H9 (cell line): ENCODE measurements at regions not wholly inside any gene's neighbourhood (a gene's known extent, or its start where the extent isn't known, plus 50 kb on each side); places are given as distances from the start of the nearest gene placed in this dataset.

Experiments used
- DNase-seq: peaks from one replicate; pipeline ENCODE4 v3.0.0-alpha.2; 2017
- H2AFZ ChIP-seq: one replicate; pipeline ENCODE4 v1.6.1; 2013; ENCODE audit warnings: mild to moderate bottlenecking, low read length, control low read depth, moderate library complexity
- H2AK5ac ChIP-seq: 2 replicates; pipeline ENCODE4 v1.6.1; 2013; ENCODE audit warnings: low read length, control low read depth, mixed read lengths; ENCODE audit not compliant: insufficient read length
- H2BK120ac ChIP-seq: one replicate; pipeline ENCODE4 v1.6.1; 2013; ENCODE audit warnings: low read depth, mild to moderate bottlenecking, low read length, control low read depth, inconsistent platforms; ENCODE audit not compliant: poor library complexity, severe bottlenecking
- H2BK12ac ChIP-seq: 2 replicates; pipeline ENCODE4 v1.6.1; 2013; ENCODE audit warnings: low read length, control low read depth, mixed read lengths, low read depth; ENCODE audit not compliant: insufficient read length
- H2BK15ac ChIP-seq: 2 replicates; pipeline ENCODE4 v1.6.1; 2013; ENCODE audit warnings: low read depth, low read length, control low read depth
- H2BK20ac ChIP-seq: one replicate; pipeline ENCODE4 v1.6.1; 2013; ENCODE audit warnings: low read depth, mild to moderate bottlenecking, low read length, control low read depth, inconsistent platforms; ENCODE audit not compliant: poor library complexity, severe bottlenecking
- H2BK5ac ChIP-seq: 2 replicates; pipeline ENCODE4 v1.6.1; 2013; ENCODE audit warnings: low read length, control low read depth, mixed read lengths; ENCODE audit not compliant: insufficient read length
- H3K14ac ChIP-seq: 2 replicates; pipeline ENCODE4 v1.6.1; 2013; ENCODE audit warnings: low read length, control low read depth; ENCODE audit not compliant: insufficient read depth
- H3K18ac ChIP-seq: 2 replicates; pipeline ENCODE4 v1.6.1; 2013; ENCODE audit warnings: low read depth, mild to moderate bottlenecking, mixed read lengths, low read length, control low read depth; ENCODE audit not compliant: insufficient read length
- H3K23ac ChIP-seq: 2 replicates; pipeline ENCODE4 v1.6.1; 2013; ENCODE audit warnings: low read length, control low read depth, mixed read lengths, low read depth; ENCODE audit not compliant: insufficient read length
- H3K23me2 ChIP-seq: 2 replicates; pipeline ENCODE4 v1.6.1; 2013; ENCODE audit warnings: low read depth, mild to moderate bottlenecking, mixed read lengths, low read length, control low read depth; ENCODE audit not compliant: insufficient read length, poor library complexity, severe bottlenecking
- H3K27ac ChIP-seq: 2 replicates; pipeline ENCODE4 v1.5.1; 2013; ENCODE audit warnings: low read length, control low read depth, mixed read lengths, low read depth; ENCODE audit not compliant: insufficient read length
- H3K27me3 ChIP-seq: 2 replicates; pipeline ENCODE4 v1.6.1; 2013; ENCODE audit warnings: low read length, control low read depth, inconsistent platforms; ENCODE audit not compliant: insufficient read depth
- H3K4ac ChIP-seq: 2 replicates; pipeline ENCODE4 v1.6.1; 2013; ENCODE audit warnings: low read depth, mild to moderate bottlenecking, control low read depth, inconsistent platforms, low read length, moderate library complexity
- H3K4me1 ChIP-seq: 2 replicates; pipeline ENCODE4 v1.6.1; 2013; ENCODE audit warnings: low read length, control low read depth, inconsistent platforms; ENCODE audit not compliant: insufficient read depth
- H3K4me2 ChIP-seq: 2 replicates; pipeline ENCODE4 v1.6.1; 2013; ENCODE audit warnings: low read length, control low read depth, mixed read lengths; ENCODE audit not compliant: insufficient read length, insufficient read depth
- H3K56ac ChIP-seq: 2 replicates; pipeline ENCODE4 v1.6.1; 2013; ENCODE audit warnings: low read depth, mild to moderate bottlenecking, mixed read lengths, low read length, control low read depth; ENCODE audit not compliant: insufficient read length
- H3K79me1 ChIP-seq: 2 replicates; pipeline ENCODE4 v1.6.1; 2013; ENCODE audit warnings: low read depth, mild to moderate bottlenecking, moderate library complexity, low read length, control low read depth, inconsistent platforms; ENCODE audit not compliant: insufficient read depth, poor library complexity, severe bottlenecking
- H3K79me2 ChIP-seq: 2 replicates; pipeline ENCODE4 v1.6.1; 2013; ENCODE audit warnings: low read length, control low read depth, inconsistent platforms; ENCODE audit not compliant: insufficient read depth
- H3K9ac ChIP-seq: 2 replicates; pipeline ENCODE4 v1.6.1; 2013; ENCODE audit warnings: low read length, control low read depth, mixed read lengths; ENCODE audit not compliant: insufficient read length; ENCODE audit errors: extremely low read depth
- H3K9me3 ChIP-seq: one replicate; pipeline ENCODE4 v1.6.1; 2013; ENCODE audit warnings: low read depth, low read length, inconsistent platforms; ENCODE audit not compliant: control insufficient read depth
- H3T11ph ChIP-seq: one replicate; pipeline ENCODE4 v1.6.1; 2013; ENCODE audit warnings: mild to moderate bottlenecking, low read length, control low read depth, inconsistent platforms
- H4K20me1 ChIP-seq: one replicate; pipeline ENCODE4 v1.6.1; 2013; ENCODE audit not compliant: control insufficient read depth, insufficient read length, insufficient read depth
- H4K5ac ChIP-seq: 2 replicates; pipeline ENCODE4 v1.6.1; 2013; ENCODE audit warnings: low read depth, mild to moderate bottlenecking, mixed read lengths, low read length, control low read depth; ENCODE audit not compliant: insufficient read length
- H4K8ac ChIP-seq: replicated peaks from 2 replicates; pipeline ENCODE4 v1.6.1; 2013; ENCODE audit warnings: low read length, control low read depth, mixed read lengths, low read depth; ENCODE audit not compliant: insufficient read length
- H4K91ac ChIP-seq: 2 replicates; pipeline ENCODE4 v1.6.1; 2013; ENCODE audit warnings: low read depth, mild to moderate bottlenecking, moderate library complexity, mixed read lengths, low read length, control low read depth; ENCODE audit not compliant: insufficient read length
- H3K27ac Mint-ChIP-seq, 3 experiments: 2 replicates in 2 of 3; 3 replicates in 1 of 3; pipeline ENCODE4 v1.8.0; 2020 to 2021; ENCODE audit warnings: mixed read lengths in 3 of 3, mild to moderate bottlenecking in 1 of 3, moderate library complexity in 1 of 3
- H3K27me3 Mint-ChIP-seq: 2 replicates; pipeline ENCODE4 v1.8.0; 2021; ENCODE audit warnings: low read depth, mild to moderate bottlenecking, moderate library complexity, mixed read lengths
- H3K36me3 Mint-ChIP-seq, 3 experiments: 2 replicates in 2 of 3; 3 replicates in 1 of 3; pipeline ENCODE4 v1.8.0; 2020 to 2021; ENCODE audit warnings: low read depth in 3 of 3, mixed read lengths in 3 of 3; ENCODE audit not compliant: insufficient read depth in 1 of 3
- H3K4me1 Mint-ChIP-seq, 2 experiments: 2 replicates each; pipeline ENCODE4 v1.8.0; 2020; ENCODE audit warnings: mixed read lengths in 2 of 2
- H3K4me3 Mint-ChIP-seq, 2 experiments: 2 replicates in 1 of 2; 3 replicates in 1 of 2; pipeline ENCODE4 v1.8.0; 2020 to 2021; ENCODE audit warnings: mild to moderate bottlenecking in 2 of 2, mixed read lengths in 2 of 2, moderate library complexity in 1 of 2
- H3K9me3 Mint-ChIP-seq, 2 experiments: 2 replicates in 1 of 2; 3 replicates in 1 of 2; pipeline ENCODE4 v1.8.0; 2020; ENCODE audit warnings: mild to moderate bottlenecking in 2 of 2, mixed read lengths in 2 of 2, moderate library complexity in 1 of 2
- CTCF ChIP-seq: fragments of 200-600 bp; sonication (generic); conservative IDR thresholded peaks from 3 replicates; pipeline ENCODE4 v1.8.0; 2021; ENCODE audit warnings: antibody characterized with exemption, mild to moderate bottlenecking
- WGBS: extraction: QIAGEN DNeasy Blood & Tissue Kit; methylation state at CpG from one replicate; pipeline ENCODE4 v1.1.7; 2013; ENCODE audit warnings: missing lambda C conversion rate, low lambda C conversion rate, mixed read lengths; ENCODE audit not compliant: insufficient read length; ENCODE audit errors: extremely low coverage; 5-methylcytosine and 5-hydroxymethylcytosine counted together

DNA sequence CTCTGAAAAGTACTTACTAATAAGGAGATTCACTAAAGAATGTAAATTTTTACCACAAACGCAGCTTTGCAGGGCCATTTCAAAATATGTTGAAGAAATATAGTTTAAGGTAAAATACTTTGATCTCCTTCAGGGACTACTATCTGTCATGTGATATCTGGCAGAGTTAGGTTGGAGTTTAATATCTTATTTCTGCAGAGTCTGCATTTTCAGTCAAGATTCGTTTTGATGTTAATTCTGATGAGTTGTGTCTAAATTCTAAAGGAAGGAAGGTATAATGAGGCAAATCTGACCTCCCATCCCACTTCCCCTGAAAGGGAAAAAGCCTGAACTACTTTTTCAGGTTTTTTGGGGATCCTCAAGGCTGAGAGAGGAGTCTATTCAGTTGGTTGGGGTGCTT, 123.9 kb upstream of the TECRL start:
- no peak overlapping the region for H2BK120ac ChIP-seq
- no peaks in the 10 kb centered on the region for H3K36me3 Mint-ChIP-seq

More for the DNA sequence above, 123.9 kb upstream of the TECRL start:
- Histone ChIP-seq H2AK5ac (no peak overlapping the region), H2AFZ (no peak overlapping the region), H4K5ac (no peak overlapping the region), H3K56ac (no peak overlapping the region), H2BK15ac (no peak overlapping the region), H4K20me1 (no peaks in the 10 kb centered on the region), H3K27me3 (no peaks in the 10 kb centered on the region), H3K27ac (no peak overlapping the region), H3T11ph (no peak overlapping the region), H2BK20ac (no peak overlapping the region), H3K79me1 (no peaks in the 10 kb centered on the region), H3K79me2 (no peaks in the 10 kb centered on the region), H3K4ac (no peak overlapping the region), H3K4me2 (no peak overlapping the region), H2BK5ac (no peak overlapping the region), H3K14ac (no peak overlapping the region), H4K91ac (no peak overlapping the region), H4K8ac (no peak overlapping the region), H2BK12ac (no peak overlapping the region), H3K9me3 (no peaks in the 10 kb centered on the region), H3K9ac (no peak overlapping the region), H3K23ac (no peak overlapping the region), H3K18ac (no peak overlapping the region), H3K23me2 (no peaks in the 10 kb centered on the region), H3K4me1 (no peaks in the 10 kb centered on the region)
- no peak for TF ChIP-seq CTCF
- no peak overlapping the region for H3K27ac Mint-ChIP-seq
- DNase-seq, result no peak
- no CpG with 5 or more reads among the region's 2 CpGs for WGBS
- no peaks in the 10 kb centered on the region for H3K9me3 Mint-ChIP-seq
- no peak overlapping the region for H3K4me3 Mint-ChIP-seq
- no peaks in the 10 kb centered on the region for H3K27me3 Mint-ChIP-seq
- H3K4me1 Mint-ChIP-seq, result no peaks in the 10 kb centered on the region
